GM23338 (cell line): ENCODE measurements at regions not wholly inside any gene's neighbourhood (a gene's known extent, or its start where the extent isn't known, plus 50 kb on each side); places are given as distances from the start of the nearest gene placed in this dataset.

Experiments
- ATAC-seq: fragments of 200-7000 bp; cut with Tn5 transposase; 3 replicates; pipeline ENCODE4 v1.9.1; 2020
- DNase-seq: peaks from one replicate; pipeline ENCODE4 v3.0.0-alpha.2; 2015; ENCODE audit warnings: low spot score
- H2AFZ ChIP-seq: fragments of 200-600 bp; sonication (generic); 2 replicates; pipeline ENCODE4 v1.8.0; 2016; ENCODE audit warnings: antibody characterized with exemption, mild to moderate bottlenecking, moderate library complexity
- H3F3A ChIP-seq: fragments of 200-600 bp; sonication (generic); replicated peaks from 2 replicates; pipeline ENCODE4 v1.8.0; 2017; ENCODE audit warnings: antibody characterized with exemption, mixed run types, low read depth
- H3K27ac ChIP-seq: fragments of 200-600 bp; sonication (generic); 2 replicates; pipeline ENCODE4 v1.6.1; 2016; ENCODE audit warnings: low read depth
- H3K27me3 ChIP-seq: fragments of 200-600 bp; sonication (generic); 2 replicates; pipeline ENCODE4 v1.8.0; 2016; ENCODE audit warnings: mild to moderate bottlenecking, mixed run types, moderate library complexity; ENCODE audit not compliant: insufficient read depth
- H3K36me3 ChIP-seq: fragments of 200-600 bp; sonication (generic); 2 replicates; pipeline ENCODE4 v1.8.0; 2016; ENCODE audit warnings: mild to moderate bottlenecking; ENCODE audit not compliant: insufficient read depth
- H3K4me1 ChIP-seq: fragments of 200-600 bp; sonication (generic); 2 replicates; pipeline ENCODE4 v1.8.0; 2016; ENCODE audit warnings: mild to moderate bottlenecking, moderate library complexity; ENCODE audit not compliant: insufficient read depth
- H3K4me2 ChIP-seq: fragments of 200-600 bp; sonication (generic); 2 replicates; pipeline ENCODE4 v1.7.1; 2017; ENCODE audit warnings: mixed run types
- H3K4me3 ChIP-seq: fragments of 200-600 bp; sonication (generic); 2 replicates; pipeline ENCODE4 v1.6.1; 2016; ENCODE audit warnings: mixed run types
- H3K79me2 ChIP-seq: fragments of 200-600 bp; sonication (generic); replicated peaks from 2 replicates; pipeline ENCODE4 v1.8.0; 2017; ENCODE audit warnings: mild to moderate bottlenecking; ENCODE audit not compliant: insufficient read depth
- H3K9me2 ChIP-seq: fragments of 200-600 bp; sonication (generic); 2 replicates; pipeline ENCODE4 v1.8.0; 2017; ENCODE audit not compliant: insufficient read depth
- H4K20me1 ChIP-seq: fragments of 200-600 bp; sonication (generic); replicated peaks from 2 replicates; pipeline ENCODE4 v1.8.0; 2017; ENCODE audit warnings: mild to moderate bottlenecking; ENCODE audit not compliant: insufficient read depth
- H3K27ac Mint-ChIP-seq: 2 replicates; pipeline ENCODE4 v1.8.0; 2020; ENCODE audit warnings: inconsistent platforms, mild to moderate bottlenecking, moderate library complexity, mixed read lengths
- H3K27me3 Mint-ChIP-seq: 3 replicates; pipeline ENCODE4 v1.8.0; 2022; ENCODE audit warnings: low read depth, mild to moderate bottlenecking, moderate library complexity, mixed read lengths, inconsistent platforms; ENCODE audit not compliant: insufficient read depth, poor library complexity
- H3K36me3 Mint-ChIP-seq: 3 replicates; pipeline ENCODE4 v1.8.0; 2021; ENCODE audit warnings: low read depth, mild to moderate bottlenecking, inconsistent platforms, moderate library complexity, mixed read lengths
- H3K4me1 Mint-ChIP-seq: 3 replicates; pipeline ENCODE4 v1.8.0; 2020; ENCODE audit warnings: mild to moderate bottlenecking, inconsistent platforms, mixed read lengths
- H3K4me3 Mint-ChIP-seq: 3 replicates; pipeline ENCODE4 v1.8.0; 2021; ENCODE audit warnings: moderate library complexity, mild to moderate bottlenecking, inconsistent platforms, mixed read lengths
- H3K9me3 Mint-ChIP-seq: 3 replicates; pipeline ENCODE4 v1.8.0; 2020; ENCODE audit warnings: moderate library complexity, mild to moderate bottlenecking, inconsistent platforms, mixed read lengths
- EZH2 ChIP-seq: fragments of 200-600 bp; sonication (generic); IDR thresholded peaks from one replicate; pipeline ENCODE4 v1.8.0; 2017; ENCODE audit warnings: antibody characterized with exemption, mild to moderate bottlenecking, low read depth; ENCODE audit not compliant: unreplicated experiment
- EZH2phosphoT487 ChIP-seq: fragments of 200-600 bp; sonication (generic); IDR thresholded peaks from one replicate; pipeline ENCODE4 v1.8.1; 2018; ENCODE audit warnings: antibody characterized with exemption; ENCODE audit not compliant: unreplicated experiment
- NANOG ChIP-seq: IDR thresholded peaks from 2 replicates; pipeline ENCODE4 v1.6.1; 2016; ENCODE audit warnings: antibody characterized with exemption, borderline replicate concordance
- POLR2AphosphoS5 ChIP-seq: IDR thresholded peaks from 2 replicates; pipeline ENCODE4 v1.6.1; 2016; ENCODE audit warnings: antibody characterized with exemption, low read depth
- STAT1 ChIP-seq: IDR thresholded peaks from one replicate; pipeline ENCODE4 v1.6.1; 2016; ENCODE audit warnings: antibody characterized with exemption; ENCODE audit not compliant: unreplicated experiment
- ZNF331 ChIP-seq: fragments of 250-450 bp; sonication (Bioruptor Pico); IDR thresholded peaks from 2 replicates; pipeline ENCODE4 v1.5.0; 2020; ENCODE audit warnings: low read depth, mild to moderate bottlenecking, moderate library complexity
- TF ChIP-seq, protein P1 (sequence below): IDR thresholded peaks from one replicate; pipeline ENCODE4 v1.6.1; 2018; ENCODE audit warnings: antibody characterized with exemption; ENCODE audit not compliant: unreplicated experiment
- TF ChIP-seq, protein P2 (sequence below): IDR thresholded peaks from 2 replicates; pipeline ENCODE4 v1.6.1; 2016; ENCODE audit warnings: antibody characterized with exemption
- TF ChIP-seq, protein P3 (sequence below), 2 experiments: fragments of 200-600 bp in 1 of 2; sonication (generic) in 1 of 2; conservative IDR thresholded peaks; 2 replicates each; pipeline versions ENCODE4 v1.5.1 to v1.6.1; 2016 to 2017; ENCODE audit warnings: antibody characterized with exemption in 2 of 2, low read depth in 2 of 2, mild to moderate bottlenecking in 2 of 2, moderate library complexity in 1 of 2

DNA sequence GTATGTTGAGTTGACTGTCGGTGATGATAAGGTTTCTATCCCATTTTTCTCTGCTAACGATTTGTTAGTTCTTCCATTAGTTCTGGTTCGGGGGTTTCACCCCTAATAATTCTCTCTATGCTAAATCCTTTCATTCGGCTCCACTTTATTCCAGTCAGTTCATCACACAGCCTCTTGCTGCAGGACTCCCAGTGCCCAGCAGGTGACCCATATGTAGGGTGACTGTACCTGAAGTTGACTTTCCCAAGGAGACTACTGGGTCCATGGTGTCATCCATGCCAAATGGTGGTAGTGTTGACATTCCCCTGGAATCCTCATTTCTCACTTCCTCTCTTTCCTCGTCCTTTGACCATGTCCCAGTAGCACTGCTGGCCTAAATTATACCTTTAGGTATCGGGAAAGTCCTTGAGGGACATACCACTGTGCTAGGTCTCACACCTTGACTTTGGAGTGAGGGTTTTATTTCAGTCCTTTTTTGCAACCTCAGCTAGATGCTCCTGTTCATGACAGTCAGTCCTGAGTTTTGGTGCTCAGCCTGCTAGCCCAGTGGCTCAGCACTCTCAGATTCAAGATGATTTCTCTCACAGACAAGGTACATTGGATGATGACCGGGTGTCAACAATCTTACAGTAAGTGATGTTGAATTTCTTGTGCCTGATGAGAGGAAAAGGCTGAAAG lies 105.1 kb upstream of the ARHGAP24 start:
- H3K4me3 Mint-ChIP-seq: no peak overlapping the region
- ATAC-seq (no peak), DNase-seq (no peak)
- no peaks in the 10 kb centered on the region for H4K20me1 ChIP-seq
- peaks cover 44% of the 10 kb centered on the region for H3K4me1 ChIP-seq
- H3K36me3 Mint-ChIP-seq: no peaks in the 10 kb centered on the region
- no peak overlapping the region for H3K27ac ChIP-seq
- no peak overlapping the region for H3K27ac Mint-ChIP-seq
- no peak overlapping the region for H3K4me2 ChIP-seq
- H3K36me3 ChIP-seq: no peaks in the 10 kb centered on the region
- no peak overlapping the region for H3K4me3 ChIP-seq
- no peaks in the 10 kb centered on the region for H3K9me3 Mint-ChIP-seq
- H3K79me2 ChIP-seq: no peaks in the 10 kb centered on the region
- H3K27me3 ChIP-seq: no peaks in the 10 kb centered on the region
- TF ChIP-seq, protein P1, sequence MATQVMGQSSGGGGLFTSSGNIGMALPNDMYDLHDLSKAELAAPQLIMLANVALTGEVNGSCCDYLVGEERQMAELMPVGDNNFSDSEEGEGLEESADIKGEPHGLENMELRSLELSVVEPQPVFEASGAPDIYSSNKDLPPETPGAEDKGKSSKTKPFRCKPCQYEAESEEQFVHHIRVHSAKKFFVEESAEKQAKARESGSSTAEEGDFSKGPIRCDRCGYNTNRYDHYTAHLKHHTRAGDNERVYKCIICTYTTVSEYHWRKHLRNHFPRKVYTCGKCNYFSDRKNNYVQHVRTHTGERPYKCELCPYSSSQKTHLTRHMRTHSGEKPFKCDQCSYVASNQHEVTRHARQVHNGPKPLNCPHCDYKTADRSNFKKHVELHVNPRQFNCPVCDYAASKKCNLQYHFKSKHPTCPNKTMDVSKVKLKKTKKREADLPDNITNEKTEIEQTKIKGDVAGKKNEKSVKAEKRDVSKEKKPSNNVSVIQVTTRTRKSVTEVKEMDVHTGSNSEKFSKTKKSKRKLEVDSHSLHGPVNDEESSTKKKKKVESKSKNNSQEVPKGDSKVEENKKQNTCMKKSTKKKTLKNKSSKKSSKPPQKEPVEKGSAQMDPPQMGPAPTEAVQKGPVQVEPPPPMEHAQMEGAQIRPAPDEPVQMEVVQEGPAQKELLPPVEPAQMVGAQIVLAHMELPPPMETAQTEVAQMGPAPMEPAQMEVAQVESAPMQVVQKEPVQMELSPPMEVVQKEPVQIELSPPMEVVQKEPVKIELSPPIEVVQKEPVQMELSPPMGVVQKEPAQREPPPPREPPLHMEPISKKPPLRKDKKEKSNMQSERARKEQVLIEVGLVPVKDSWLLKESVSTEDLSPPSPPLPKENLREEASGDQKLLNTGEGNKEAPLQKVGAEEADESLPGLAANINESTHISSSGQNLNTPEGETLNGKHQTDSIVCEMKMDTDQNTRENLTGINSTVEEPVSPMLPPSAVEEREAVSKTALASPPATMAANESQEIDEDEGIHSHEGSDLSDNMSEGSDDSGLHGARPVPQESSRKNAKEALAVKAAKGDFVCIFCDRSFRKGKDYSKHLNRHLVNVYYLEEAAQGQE: no peak
- TF ChIP-seq EZH2 (no peak), EZH2phosphoT487 (no peak), NANOG (no peak), STAT1 (no peak)
- H3F3A ChIP-seq: peaks cover 4% of the 10 kb centered on the region; the same call in 1 of the 2 replicates
- H3K27me3 Mint-ChIP-seq: no peaks in the 10 kb centered on the region
- peaks cover 28% of the 10 kb centered on the region for H3K4me1 Mint-ChIP-seq
- peak overlapping the region; percentile 66; the same call in 1 of the 2 replicates for H2AFZ ChIP-seq
- no peaks in the 10 kb centered on the region; the same call in 1 of the 2 replicates for H3K9me2 ChIP-seq

DNA sequence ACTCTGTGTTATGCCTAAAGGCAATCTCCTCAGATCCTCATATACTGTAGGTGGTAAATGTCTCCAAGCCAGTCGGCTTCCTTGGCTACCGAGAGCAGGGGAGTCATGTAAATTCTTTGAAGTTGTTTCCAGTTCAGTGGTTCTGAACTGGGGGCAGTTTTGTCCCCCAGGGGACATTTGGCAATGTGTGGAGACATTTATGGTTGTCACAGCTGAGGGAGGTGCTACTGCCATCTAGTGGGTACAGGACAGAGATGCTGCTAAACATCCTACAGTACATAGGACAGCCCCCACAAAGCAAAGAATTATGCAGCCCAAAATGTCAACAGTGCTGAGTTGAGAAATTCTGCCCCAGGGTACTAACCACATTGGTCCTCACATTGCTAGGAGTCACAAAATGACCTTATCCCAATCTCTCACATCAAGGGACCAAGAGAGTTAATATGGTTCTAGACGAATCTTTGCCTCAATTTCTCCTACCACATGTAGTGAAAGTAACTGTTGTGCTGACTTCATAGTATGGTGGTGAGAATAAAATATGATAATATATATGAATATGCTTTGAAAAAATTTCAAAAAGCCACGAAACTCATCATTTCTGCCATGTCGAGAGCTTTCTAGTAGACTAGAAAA lies 104.4 kb upstream of the ARHGAP24 start:
- Histone ChIP-seq H3K27me3 (no peaks in the 10 kb centered on the region), H3K27ac (no peak overlapping the region), H3F3A (peaks cover 4% of the 10 kb centered on the region; the same call in 1 of the 2 replicates), H2AFZ (peak overlapping the region; percentile 66; the same call in 1 of the 2 replicates), H3K4me2 (no peak overlapping the region), H3K36me3 (no peaks in the 10 kb centered on the region), H3K9me2 (no peaks in the 10 kb centered on the region; the same call in 1 of the 2 replicates), H4K20me1 (no peaks in the 10 kb centered on the region), H3K4me1 (peaks cover 43% of the 10 kb centered on the region), H3K4me3 (no peak overlapping the region), H3K79me2 (no peaks in the 10 kb centered on the region)
- H3K27ac Mint-ChIP-seq: no peak overlapping the region
- H3K27me3 Mint-ChIP-seq: no peaks in the 10 kb centered on the region
- no peaks in the 10 kb centered on the region for H3K9me3 Mint-ChIP-seq
- H3K36me3 Mint-ChIP-seq: no peaks in the 10 kb centered on the region
- peaks cover 28% of the 10 kb centered on the region for H3K4me1 Mint-ChIP-seq
- ATAC-seq (peak; percentile 85), DNase-seq (peak; percentile 69)
- H3K4me3 Mint-ChIP-seq: no peak overlapping the region
- TF ChIP-seq, protein P2, sequence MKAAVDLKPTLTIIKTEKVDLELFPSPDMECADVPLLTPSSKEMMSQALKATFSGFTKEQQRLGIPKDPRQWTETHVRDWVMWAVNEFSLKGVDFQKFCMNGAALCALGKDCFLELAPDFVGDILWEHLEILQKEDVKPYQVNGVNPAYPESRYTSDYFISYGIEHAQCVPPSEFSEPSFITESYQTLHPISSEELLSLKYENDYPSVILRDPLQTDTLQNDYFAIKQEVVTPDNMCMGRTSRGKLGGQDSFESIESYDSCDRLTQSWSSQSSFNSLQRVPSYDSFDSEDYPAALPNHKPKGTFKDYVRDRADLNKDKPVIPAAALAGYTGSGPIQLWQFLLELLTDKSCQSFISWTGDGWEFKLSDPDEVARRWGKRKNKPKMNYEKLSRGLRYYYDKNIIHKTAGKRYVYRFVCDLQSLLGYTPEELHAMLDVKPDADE: no peak
- TF ChIP-seq POLR2AphosphoS5 (no peak), ZNF331 (no peak)
- TF ChIP-seq, protein P3, sequence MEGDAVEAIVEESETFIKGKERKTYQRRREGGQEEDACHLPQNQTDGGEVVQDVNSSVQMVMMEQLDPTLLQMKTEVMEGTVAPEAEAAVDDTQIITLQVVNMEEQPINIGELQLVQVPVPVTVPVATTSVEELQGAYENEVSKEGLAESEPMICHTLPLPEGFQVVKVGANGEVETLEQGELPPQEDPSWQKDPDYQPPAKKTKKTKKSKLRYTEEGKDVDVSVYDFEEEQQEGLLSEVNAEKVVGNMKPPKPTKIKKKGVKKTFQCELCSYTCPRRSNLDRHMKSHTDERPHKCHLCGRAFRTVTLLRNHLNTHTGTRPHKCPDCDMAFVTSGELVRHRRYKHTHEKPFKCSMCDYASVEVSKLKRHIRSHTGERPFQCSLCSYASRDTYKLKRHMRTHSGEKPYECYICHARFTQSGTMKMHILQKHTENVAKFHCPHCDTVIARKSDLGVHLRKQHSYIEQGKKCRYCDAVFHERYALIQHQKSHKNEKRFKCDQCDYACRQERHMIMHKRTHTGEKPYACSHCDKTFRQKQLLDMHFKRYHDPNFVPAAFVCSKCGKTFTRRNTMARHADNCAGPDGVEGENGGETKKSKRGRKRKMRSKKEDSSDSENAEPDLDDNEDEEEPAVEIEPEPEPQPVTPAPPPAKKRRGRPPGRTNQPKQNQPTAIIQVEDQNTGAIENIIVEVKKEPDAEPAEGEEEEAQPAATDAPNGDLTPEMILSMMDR (conservative IDR thresholded peaks at IDR 0.05; ENCODE audit: low read depth in 2 of 2): peak; percentile 88 to 89
